Trophoblast cell (in vitro differentiated cells and primary cell): ENCODE measurements at regions not wholly inside any gene's neighbourhood (a gene's known extent, or its start where the extent isn't known, plus 50 kb on each side); places are given as distances from the start of the nearest gene placed in this dataset.

Source experiments
- DNase-seq, 2 donors: peaks; one replicate each; pipeline ENCODE4 v3.0.0-alpha.2; 2016
- H2AFZ ChIP-seq: 2 replicates; pipeline ENCODE4 v1.6.1; 2013; ENCODE audit warnings: low read length, moderate library complexity, mild to moderate bottlenecking; ENCODE audit not compliant: insufficient read depth, poor library complexity
- H2AK5ac ChIP-seq: 2 replicates; pipeline ENCODE4 v1.6.1; 2013; ENCODE audit warnings: mild to moderate bottlenecking, low read length
- H2BK120ac ChIP-seq: 2 replicates; pipeline ENCODE4 v1.6.1; 2013; ENCODE audit warnings: low read length, mild to moderate bottlenecking, moderate library complexity; ENCODE audit not compliant: insufficient read depth, poor library complexity
- H2BK12ac ChIP-seq: 2 replicates; pipeline ENCODE4 v1.6.1; 2013; ENCODE audit warnings: mild to moderate bottlenecking, low read length, moderate library complexity
- H2BK5ac ChIP-seq: 2 replicates; pipeline ENCODE4 v1.6.1; 2013; ENCODE audit warnings: low read length, low read depth, moderate library complexity, mild to moderate bottlenecking; ENCODE audit not compliant: poor library complexity
- H3K14ac ChIP-seq: 2 replicates; pipeline ENCODE4 v1.6.1; 2013; ENCODE audit warnings: mild to moderate bottlenecking, low read length
- H3K18ac ChIP-seq: 2 replicates; pipeline ENCODE4 v1.6.1; 2013; ENCODE audit warnings: mild to moderate bottlenecking, low read length
- H3K23ac ChIP-seq: 2 replicates; pipeline ENCODE4 v1.6.1; 2013; ENCODE audit warnings: low read length
- H3K27ac ChIP-seq: 2 replicates; pipeline ENCODE4 v1.5.1; 2013; ENCODE audit warnings: low read depth, mild to moderate bottlenecking, inconsistent platforms, low read length, moderate library complexity
- H3K27me3 ChIP-seq: 2 replicates; pipeline ENCODE4 v1.6.1; 2013; ENCODE audit warnings: inconsistent platforms, mild to moderate bottlenecking, low read length, moderate library complexity; ENCODE audit not compliant: insufficient read depth
- H3K36me3 ChIP-seq, 2 experiments: 1 replicate in 1 of 2; 2 replicates in 1 of 2; pipeline ENCODE4 v1.6.1; 2013; ENCODE audit warnings: low read length in 2 of 2, mild to moderate bottlenecking in 2 of 2, moderate library complexity in 1 of 2; ENCODE audit not compliant: insufficient read depth in 2 of 2, control insufficient read depth in 1 of 2
- H3K4ac ChIP-seq: 2 replicates; pipeline ENCODE4 v1.6.1; 2013; ENCODE audit warnings: low read depth, mild to moderate bottlenecking, low read length, moderate library complexity
- H3K4me1 ChIP-seq, 2 experiments: 1 replicate in 1 of 2; 2 replicates in 1 of 2; pipeline ENCODE4 v1.6.1; 2013; ENCODE audit warnings: low read length in 2 of 2, mild to moderate bottlenecking in 2 of 2, moderate library complexity in 1 of 2; ENCODE audit not compliant: insufficient read depth in 2 of 2, control insufficient read depth in 1 of 2
- H3K4me2 ChIP-seq: 2 replicates; pipeline ENCODE4 v1.6.1; 2013; ENCODE audit warnings: inconsistent platforms, mild to moderate bottlenecking, low read length, moderate library complexity
- H3K4me3 ChIP-seq: 2 replicates; pipeline ENCODE4 v1.5.1; 2013; ENCODE audit warnings: mild to moderate bottlenecking, low read depth, low read length, inconsistent platforms
- H3K79me1 ChIP-seq: one replicate; pipeline ENCODE4 v1.6.1; 2013; ENCODE audit warnings: low read length
- H3K79me2 ChIP-seq: 2 replicates; pipeline ENCODE4 v1.6.1; 2013; ENCODE audit warnings: low read length, mild to moderate bottlenecking; ENCODE audit not compliant: control insufficient read depth, insufficient read depth, poor library complexity
- H3K9ac ChIP-seq: 2 replicates; pipeline ENCODE4 v1.6.1; 2013; ENCODE audit warnings: mild to moderate bottlenecking, low read length
- H3K9me3 ChIP-seq: 2 replicates; pipeline ENCODE4 v1.6.1; 2013; ENCODE audit warnings: low read depth, mild to moderate bottlenecking, control low read depth, inconsistent platforms, low read length; ENCODE audit not compliant: insufficient read depth
- H4K12ac ChIP-seq: 2 replicates; pipeline ENCODE4 v1.6.1; 2013; ENCODE audit warnings: low read depth, mild to moderate bottlenecking, low read length, moderate library complexity
- H4K8ac ChIP-seq: 2 replicates; pipeline ENCODE4 v1.6.1; 2013; ENCODE audit warnings: low read depth, mild to moderate bottlenecking, low read length, moderate library complexity
- H4K91ac ChIP-seq: one replicate; pipeline ENCODE4 v1.6.1; 2013; ENCODE audit warnings: low read depth, mild to moderate bottlenecking, low read length, moderate library complexity
- WGBS: extraction: QIAGEN DNeasy Blood & Tissue Kit; methylation state at CpG from one replicate; pipeline ENCODE4 v1.1.7; 2013; ENCODE audit warnings: missing lambda C conversion rate; ENCODE audit not compliant: insufficient read length, insufficient coverage; ENCODE audit errors: extremely low coverage; 5-methylcytosine and 5-hydroxymethylcytosine counted together

DNA sequence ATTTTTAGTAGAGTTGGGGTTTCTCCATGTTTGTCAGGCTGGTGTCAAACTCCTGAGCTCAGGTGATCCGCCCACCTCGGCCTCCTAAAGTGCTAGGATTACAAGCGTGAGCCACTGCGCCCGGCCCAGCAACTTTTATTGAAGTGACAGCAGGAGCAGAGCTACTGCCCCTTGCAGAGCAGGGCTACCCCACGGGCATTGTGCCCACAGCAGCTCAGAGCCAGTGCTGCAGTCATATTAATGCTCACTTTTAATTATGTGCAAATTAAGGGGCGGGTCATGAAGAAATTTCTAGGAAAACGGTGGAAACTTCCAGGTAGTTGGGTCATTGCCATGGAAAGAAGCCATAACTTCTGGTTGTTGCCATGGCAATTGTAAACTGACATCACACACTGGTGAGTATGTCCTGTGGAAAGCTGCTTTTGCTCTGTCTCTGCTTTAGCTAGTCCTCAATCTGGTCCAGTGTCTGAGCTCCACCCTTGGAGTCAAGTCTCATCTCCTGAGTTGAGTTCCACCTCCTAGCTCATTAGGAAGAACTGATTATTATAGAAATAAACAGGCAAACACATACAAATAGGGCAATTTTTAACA is 127.3 kb upstream of the ADGRL4 start:
- no peaks in the 10 kb centered on the region for H3K27me3 ChIP-seq
- H3K14ac ChIP-seq: no peak overlapping the region
- H2BK120ac ChIP-seq: no peak overlapping the region
- H3K4me3 ChIP-seq: no peak overlapping the region
- no peaks in the 10 kb centered on the region for H3K4me1 ChIP-seq
- no peaks in the 10 kb centered on the region for H3K79me2 ChIP-seq
- H3K4me2 ChIP-seq: no peak overlapping the region
- H3K4ac ChIP-seq: no peak overlapping the region
- no peak overlapping the region for H2BK12ac ChIP-seq
- no peaks in the 10 kb centered on the region for H3K79me1 ChIP-seq
- no peak overlapping the region for H4K12ac ChIP-seq
- H3K9ac ChIP-seq: peak overlapping the region; percentile 13
- no peaks in the 10 kb centered on the region for H3K36me3 ChIP-seq
- no peak overlapping the region for H4K8ac ChIP-seq
- H3K27ac ChIP-seq: no peak overlapping the region
- no CpG with 5 or more reads among the region's 8 CpGs for WGBS
- H3K18ac ChIP-seq: no peak overlapping the region
- H2AK5ac ChIP-seq: no peak overlapping the region
- no peak overlapping the region for H3K23ac ChIP-seq
- H4K91ac ChIP-seq: no peak overlapping the region
- no peak overlapping the region for H2AFZ ChIP-seq
- DNase-seq: no peak
- no peak overlapping the region for H2BK5ac ChIP-seq
- H3K9me3 ChIP-seq: no peaks in the 10 kb centered on the region

DNA sequence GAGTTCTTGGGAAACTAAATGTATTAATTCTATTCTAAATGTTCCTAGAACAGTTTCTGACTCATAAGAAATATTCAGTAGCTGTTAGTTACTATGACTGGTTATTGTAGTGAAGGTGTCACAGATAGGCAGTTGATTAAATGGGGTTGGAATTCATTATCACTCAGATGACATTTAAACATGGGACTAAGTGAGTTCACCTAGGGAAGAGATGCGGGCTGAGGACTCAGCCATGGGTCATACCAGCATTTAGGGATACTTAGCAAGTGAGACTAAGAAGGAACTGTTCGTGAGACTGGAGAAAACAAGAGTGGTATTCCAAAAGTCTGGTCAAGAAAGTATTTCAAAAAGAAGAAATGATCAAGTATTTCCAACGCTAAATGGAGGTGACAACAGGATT is 125.1 kb upstream of the ADGRL4 start:
- H2AFZ ChIP-seq: no peak overlapping the region
- no peak overlapping the region for H3K27ac ChIP-seq
- no peaks in the 10 kb centered on the region for H3K4me1 ChIP-seq
- H2BK12ac ChIP-seq: no peak overlapping the region
- H3K36me3 ChIP-seq: no peaks in the 10 kb centered on the region
- no peak overlapping the region for H2BK5ac ChIP-seq
- H3K23ac ChIP-seq: no peak overlapping the region
- no peak overlapping the region for H2AK5ac ChIP-seq
- H3K18ac ChIP-seq: no peak overlapping the region
- H3K27me3 ChIP-seq: no peaks in the 10 kb centered on the region
- no peak overlapping the region for H4K12ac ChIP-seq
- WGBS: no CpG with 5 or more reads among the region's 3 CpGs
- H3K9me3 ChIP-seq: no peaks in the 10 kb centered on the region
- no peaks in the 10 kb centered on the region for H3K79me1 ChIP-seq
- H4K91ac ChIP-seq: no peak overlapping the region
- no peak overlapping the region for H2BK120ac ChIP-seq
- H4K8ac ChIP-seq: no peak overlapping the region
- peak; percentile 84 to 88 for DNase-seq
- H3K14ac ChIP-seq: no peak overlapping the region
- no peaks in the 10 kb centered on the region for H3K79me2 ChIP-seq
- no peak overlapping the region for H3K4me2 ChIP-seq
- H3K4ac ChIP-seq: no peak overlapping the region
- H3K9ac ChIP-seq: no peak overlapping the region
- H3K4me3 ChIP-seq: no peak overlapping the region

GRCh38 chr1:79129914-79130313 is 123.4 kb upstream of the ADGRL4 start:
- no peaks in the 10 kb centered on the region for H3K27me3 ChIP-seq
- WGBS: no CpG with 5 or more reads among the region's 3 CpGs
- no peaks in the 10 kb centered on the region for H3K79me1 ChIP-seq
- no peak overlapping the region for H4K8ac ChIP-seq
- no peak overlapping the region for H2BK12ac ChIP-seq
- H4K12ac ChIP-seq: no peak overlapping the region
- H3K27ac ChIP-seq: no peak overlapping the region
- no peak overlapping the region for H3K18ac ChIP-seq
- no peak overlapping the region for H2AK5ac ChIP-seq
- no peak overlapping the region for H3K4me3 ChIP-seq
- H4K91ac ChIP-seq: no peak overlapping the region
- H2AFZ ChIP-seq: no peak overlapping the region
- H3K79me2 ChIP-seq: no peaks in the 10 kb centered on the region
- H3K14ac ChIP-seq: no peak overlapping the region
- H3K4me1 ChIP-seq: no peaks in the 10 kb centered on the region
- no peak overlapping the region for H3K23ac ChIP-seq
- H3K9ac ChIP-seq: no peak overlapping the region
- H3K36me3 ChIP-seq: no peaks in the 10 kb centered on the region
- DNase-seq: peak; percentile 46 to 69
- no peaks in the 10 kb centered on the region for H3K9me3 ChIP-seq
- H2BK120ac ChIP-seq: no peak overlapping the region
- no peak overlapping the region for H2BK5ac ChIP-seq
- H3K4ac ChIP-seq: no peak overlapping the region
- no peak overlapping the region for H3K4me2 ChIP-seq

GRCh38 chr1:79128722-79129121 is 122.2 kb upstream of the ADGRL4 start:
- no peak overlapping the region for H2BK120ac ChIP-seq
- no peaks in the 10 kb centered on the region for H3K79me1 ChIP-seq
- no peaks in the 10 kb centered on the region for H3K9me3 ChIP-seq
- no peak overlapping the region for H3K14ac ChIP-seq
- H2AFZ ChIP-seq: no peak overlapping the region
- H3K36me3 ChIP-seq: no peaks in the 10 kb centered on the region
- H3K4me2 ChIP-seq: no peak overlapping the region
- H4K91ac ChIP-seq: no peak overlapping the region
- no peak overlapping the region for H3K4me3 ChIP-seq
- no peak overlapping the region for H4K8ac ChIP-seq
- no peak overlapping the region for H3K23ac ChIP-seq
- WGBS: no CpG with 5 or more reads among the region's 3 CpGs
- no peak overlapping the region for H2BK12ac ChIP-seq
- peak; percentile 8 to 52 for DNase-seq
- no peak overlapping the region for H4K12ac ChIP-seq
- no peak overlapping the region for H3K9ac ChIP-seq
- H3K27ac ChIP-seq: no peak overlapping the region
- no peak overlapping the region for H3K18ac ChIP-seq
- H3K27me3 ChIP-seq: no peaks in the 10 kb centered on the region
- H3K4me1 ChIP-seq: peaks cover 0 to 1% of the 10 kb centered on the region in 2 experiments
- H2AK5ac ChIP-seq: no peak overlapping the region
- H2BK5ac ChIP-seq: no peak overlapping the region
- no peaks in the 10 kb centered on the region for H3K79me2 ChIP-seq
- no peak overlapping the region for H3K4ac ChIP-seq
